Hepatocyte (in vitro differentiated cells): ENCODE measurements at regions not wholly inside any gene's neighbourhood (a gene's known extent, or its start where the extent isn't known, plus 50 kb on each side); places are given as distances from the start of the nearest gene placed in this dataset.

Source experiments
- DNase-seq: peaks from one replicate; pipeline ENCODE4 v3.0.0-alpha.2; 2016; ENCODE audit warnings: low spot score
- H2AFZ ChIP-seq: fragments of 200-600 bp; sonication (generic); 2 replicates; pipeline ENCODE4 v1.6.0; 2016; ENCODE audit warnings: antibody characterized with exemption, mild to moderate bottlenecking
- H3K27ac ChIP-seq: fragments of 200-600 bp; sonication (generic); 2 replicates; pipeline ENCODE4 v1.5.1; 2016; ENCODE audit warnings: mild to moderate bottlenecking
- H3K27me3 ChIP-seq: fragments of 200-600 bp; sonication (generic); 2 replicates; pipeline ENCODE4 v1.6.1; 2016
- H3K36me3 ChIP-seq: fragments of 200-600 bp; sonication (generic); replicated peaks from 2 replicates; pipeline ENCODE4 v1.5.1; 2016; ENCODE audit warnings: low read depth; ENCODE audit not compliant: insufficient read depth
- H3K4me1 ChIP-seq: fragments of 200-600 bp; sonication (generic); 2 replicates; pipeline ENCODE4 v1.5.1; 2016; ENCODE audit warnings: mild to moderate bottlenecking, moderate library complexity; ENCODE audit not compliant: insufficient read depth
- H3K4me2 ChIP-seq: fragments of 200-600 bp; sonication (generic); 2 replicates; pipeline ENCODE4 v1.6.0; 2016
- H3K4me3 ChIP-seq: fragments of 200-600 bp; sonication (generic); 2 replicates; pipeline ENCODE4 v1.5.1; 2016; ENCODE audit warnings: mild to moderate bottlenecking
- H3K79me2 ChIP-seq: fragments of 200-600 bp; sonication (generic); 2 replicates; pipeline ENCODE4 v1.6.0; 2017; ENCODE audit warnings: mild to moderate bottlenecking
- H3K9me2 ChIP-seq: fragments of 200-600 bp; sonication (generic); replicated peaks from 2 replicates; pipeline ENCODE4 v1.6.0; 2017; ENCODE audit warnings: mild to moderate bottlenecking; ENCODE audit not compliant: insufficient read depth
- H3K9me3 ChIP-seq: fragments of 200-600 bp; sonication (generic); 2 replicates; pipeline ENCODE4 v1.5.1; 2016; ENCODE audit warnings: low read depth, mild to moderate bottlenecking
- H4K20me1 ChIP-seq: fragments of 200-600 bp; sonication (generic); 2 replicates; pipeline ENCODE4 v1.6.0; 2016; ENCODE audit warnings: mild to moderate bottlenecking; ENCODE audit not compliant: insufficient read depth, poor library complexity, severe bottlenecking
- EZH2 ChIP-seq: fragments of 200-600 bp; sonication (generic); IDR thresholded peaks from 2 replicates; pipeline ENCODE4 v1.6.1; 2016; ENCODE audit warnings: antibody characterized with exemption, mild to moderate bottlenecking, borderline replicate concordance
- EZH2phosphoT487 ChIP-seq: fragments of 200-600 bp; sonication (generic); IDR thresholded peaks from one replicate; pipeline ENCODE4 v1.6.1; 2018; ENCODE audit warnings: antibody characterized with exemption, mild to moderate bottlenecking, low read depth, moderate library complexity; ENCODE audit not compliant: unreplicated experiment, severe bottlenecking
- WGBS: methylation state at CpG from one replicate; pipeline ENCODE4 v1.1.6; 2016; ENCODE audit warnings: low lambda C conversion rate; ENCODE audit errors: missing lambda C conversion rate; 5-methylcytosine and 5-hydroxymethylcytosine counted together
- TF ChIP-seq, protein P1 (sequence below): fragments of 200-600 bp; sonication (generic); IDR thresholded peaks from 2 replicates; pipeline ENCODE4 v1.5.1; 2016; ENCODE audit warnings: antibody characterized with exemption, mild to moderate bottlenecking; ENCODE audit not compliant: poor library complexity

DNA sequence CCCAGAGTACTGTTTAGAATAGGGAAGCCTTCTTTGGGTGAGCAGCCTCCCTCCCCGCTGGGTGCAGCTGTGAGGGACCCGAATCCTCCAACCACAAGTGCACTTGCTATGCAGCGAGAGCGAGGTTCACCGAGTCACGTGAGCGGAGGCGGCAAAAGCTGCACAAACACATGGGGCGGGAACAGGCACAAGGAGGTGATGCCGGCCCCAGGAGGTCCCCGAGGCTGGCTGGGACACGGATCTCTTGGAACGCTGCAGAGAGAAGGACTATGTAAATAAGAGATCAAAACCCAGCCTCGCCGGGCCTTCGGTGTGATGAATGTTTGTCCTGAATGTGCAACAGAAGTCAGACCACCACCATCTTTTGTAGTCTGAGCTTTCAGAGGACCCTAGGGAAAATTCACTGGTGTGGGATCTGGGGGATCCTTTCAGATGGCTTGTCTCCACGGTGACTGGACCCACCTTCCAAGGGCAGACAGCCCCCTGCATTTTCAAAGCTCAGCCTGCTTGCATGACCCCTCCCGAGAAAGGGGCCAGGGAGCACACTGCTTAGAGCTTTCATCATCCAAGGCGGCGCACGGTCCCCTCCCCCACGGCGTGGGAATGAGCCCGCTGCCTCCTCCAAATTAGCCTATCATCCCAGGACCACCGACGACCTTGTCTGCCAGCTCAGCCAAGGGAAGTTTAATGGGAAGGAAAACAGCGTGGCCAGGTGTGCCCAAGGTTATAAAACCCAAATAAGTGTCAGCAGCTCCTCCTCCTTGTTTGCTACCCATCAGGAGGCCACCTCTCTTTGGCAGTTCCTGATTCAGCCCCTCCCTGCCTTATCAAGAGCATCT, 327.7 kb downstream of the CXCL12 start:
- H3K9me2 ChIP-seq, result no peaks in the 10 kb centered on the region
- H2AFZ ChIP-seq, result no peak overlapping the region
- H3K36me3 ChIP-seq, result no peaks in the 10 kb centered on the region
- no peaks in the 10 kb centered on the region for H4K20me1 ChIP-seq
- no peak overlapping the region for H3K27ac ChIP-seq
- no peak overlapping the region for H3K4me2 ChIP-seq
- no peak for DNase-seq
- no peaks in the 10 kb centered on the region for H3K4me1 ChIP-seq
- peaks cover 8% of the 10 kb centered on the region for H3K27me3 ChIP-seq
- no peak overlapping the region for H3K4me3 ChIP-seq
- no peaks in the 10 kb centered on the region for H3K9me3 ChIP-seq
- no peaks in the 10 kb centered on the region for H3K79me2 ChIP-seq
- TF ChIP-seq, protein P1, sequence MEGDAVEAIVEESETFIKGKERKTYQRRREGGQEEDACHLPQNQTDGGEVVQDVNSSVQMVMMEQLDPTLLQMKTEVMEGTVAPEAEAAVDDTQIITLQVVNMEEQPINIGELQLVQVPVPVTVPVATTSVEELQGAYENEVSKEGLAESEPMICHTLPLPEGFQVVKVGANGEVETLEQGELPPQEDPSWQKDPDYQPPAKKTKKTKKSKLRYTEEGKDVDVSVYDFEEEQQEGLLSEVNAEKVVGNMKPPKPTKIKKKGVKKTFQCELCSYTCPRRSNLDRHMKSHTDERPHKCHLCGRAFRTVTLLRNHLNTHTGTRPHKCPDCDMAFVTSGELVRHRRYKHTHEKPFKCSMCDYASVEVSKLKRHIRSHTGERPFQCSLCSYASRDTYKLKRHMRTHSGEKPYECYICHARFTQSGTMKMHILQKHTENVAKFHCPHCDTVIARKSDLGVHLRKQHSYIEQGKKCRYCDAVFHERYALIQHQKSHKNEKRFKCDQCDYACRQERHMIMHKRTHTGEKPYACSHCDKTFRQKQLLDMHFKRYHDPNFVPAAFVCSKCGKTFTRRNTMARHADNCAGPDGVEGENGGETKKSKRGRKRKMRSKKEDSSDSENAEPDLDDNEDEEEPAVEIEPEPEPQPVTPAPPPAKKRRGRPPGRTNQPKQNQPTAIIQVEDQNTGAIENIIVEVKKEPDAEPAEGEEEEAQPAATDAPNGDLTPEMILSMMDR, result no peak
- no peak for TF ChIP-seq EZH2phosphoT487
- no peak for TF ChIP-seq EZH2
- WGBS, result 69% methylated on average over 27 of the region's 27 CpGs

DNA sequence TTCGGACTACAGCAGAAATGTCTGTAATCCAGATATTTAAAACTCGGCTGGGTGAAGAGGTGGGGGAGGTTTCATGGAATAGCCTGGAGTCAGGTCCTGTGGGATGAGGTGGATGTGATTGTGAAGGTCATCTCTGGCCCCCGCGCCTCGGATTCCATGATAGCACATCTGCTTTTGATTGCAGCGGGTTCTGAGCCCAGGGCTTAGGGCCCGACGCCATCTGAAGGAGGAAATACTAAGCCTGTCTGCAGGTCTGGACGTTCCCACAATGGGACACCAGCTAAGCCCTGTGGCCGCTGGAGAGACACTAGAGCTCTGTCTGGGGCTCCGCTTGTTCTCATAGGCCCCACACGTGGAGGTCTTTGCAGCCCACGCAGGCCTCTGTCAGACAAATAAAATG, 328.7 kb downstream of the CXCL12 start:
- H3K4me1 ChIP-seq, result no peaks in the 10 kb centered on the region
- no peaks in the 10 kb centered on the region for H4K20me1 ChIP-seq
- no peak overlapping the region for H3K4me2 ChIP-seq
- no peak overlapping the region for H3K4me3 ChIP-seq
- no peak for TF ChIP-seq EZH2
- TF ChIP-seq, protein P1, result no peak
- TF ChIP-seq EZH2phosphoT487, result no peak
- DNase-seq, result no peak
- H3K27me3 ChIP-seq, result peaks cover 8% of the 10 kb centered on the region
- 64% methylated on average over 13 of the region's 13 CpGs for WGBS
- no peaks in the 10 kb centered on the region for H3K9me3 ChIP-seq
- H2AFZ ChIP-seq, result no peak overlapping the region
- no peak overlapping the region for H3K27ac ChIP-seq
- no peaks in the 10 kb centered on the region for H3K36me3 ChIP-seq
- H3K9me2 ChIP-seq, result no peaks in the 10 kb centered on the region
- H3K79me2 ChIP-seq, result no peaks in the 10 kb centered on the region

DNA sequence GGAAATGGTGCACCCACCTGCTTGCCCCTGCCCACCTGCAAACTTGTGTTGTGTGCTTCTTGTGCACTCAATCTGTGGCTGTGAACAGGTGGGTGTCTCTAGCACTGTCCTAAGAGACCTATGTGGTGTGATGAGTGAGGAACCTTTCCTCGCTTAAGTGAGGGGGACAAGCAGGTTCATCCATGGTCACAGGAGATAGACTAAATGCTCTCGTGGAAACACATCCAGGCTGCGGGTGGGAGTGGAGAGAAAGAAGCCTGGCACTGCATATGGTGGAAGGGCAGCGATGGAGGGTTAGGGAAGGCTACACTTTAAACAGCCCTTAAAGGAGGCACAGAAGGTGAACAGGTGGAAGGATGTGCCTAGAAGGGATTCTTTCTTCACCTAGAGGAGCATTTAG, 330.9 kb downstream of the CXCL12 start:
- TF ChIP-seq, protein P1, result no peak
- TF ChIP-seq EZH2 (no peak), EZH2phosphoT487 (no peak)
- Histone ChIP-seq H3K27ac (no peak overlapping the region), H3K9me2 (no peaks in the 10 kb centered on the region), H4K20me1 (no peaks in the 10 kb centered on the region), H3K4me2 (no peak overlapping the region), H3K36me3 (no peaks in the 10 kb centered on the region), H3K79me2 (no peaks in the 10 kb centered on the region), H3K9me3 (no peaks in the 10 kb centered on the region), H2AFZ (no peak overlapping the region), H3K4me3 (no peak overlapping the region), H3K27me3 (peaks cover 8% of the 10 kb centered on the region), H3K4me1 (no peaks in the 10 kb centered on the region)
- DNase-seq, result no peak
- 96% methylated on average over 4 of the region's 4 CpGs for WGBS
